Lung microvascular endothelial cell (primary cell): ENCODE measurements at regions not wholly inside any gene's neighbourhood (a gene's known extent, or its start where the extent isn't known, plus 50 kb on each side); places are given as distances from the start of the nearest gene placed in this dataset.
"Not testable (repeated sequence)": the region's sequence is repeated elsewhere in the genome, so short reads cannot be mapped to it uniquely, and the experiment has no call there.

Experiments used
- DNase-seq, 2 donors: peaks; one replicate each; pipeline versions ENCODE4 v3.0.0 to v3.0.0-alpha.2; 2010; ENCODE audit warnings: low read depth in 2 of 2

DNA sequence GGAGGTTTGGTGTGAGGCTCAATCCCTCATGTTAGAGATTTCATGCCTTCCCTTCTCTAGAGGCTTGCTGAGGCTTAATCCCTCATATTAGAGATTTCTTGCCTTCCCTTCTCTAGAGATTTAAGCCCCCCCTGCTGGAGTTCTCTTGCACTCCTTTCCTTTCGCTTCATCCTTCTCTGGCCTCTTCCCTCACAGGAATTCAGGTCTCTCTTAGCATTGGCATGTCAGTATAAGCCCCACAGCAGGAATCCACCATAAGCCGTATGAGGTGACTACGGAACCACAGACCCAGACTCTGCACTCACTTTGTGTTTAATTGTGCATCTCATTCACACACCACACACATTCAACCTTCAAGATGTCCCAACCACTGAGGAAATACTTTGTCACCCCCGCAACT lies 338.6 kb upstream of the POU1F1 start:
- no peak for DNase-seq

DNA sequence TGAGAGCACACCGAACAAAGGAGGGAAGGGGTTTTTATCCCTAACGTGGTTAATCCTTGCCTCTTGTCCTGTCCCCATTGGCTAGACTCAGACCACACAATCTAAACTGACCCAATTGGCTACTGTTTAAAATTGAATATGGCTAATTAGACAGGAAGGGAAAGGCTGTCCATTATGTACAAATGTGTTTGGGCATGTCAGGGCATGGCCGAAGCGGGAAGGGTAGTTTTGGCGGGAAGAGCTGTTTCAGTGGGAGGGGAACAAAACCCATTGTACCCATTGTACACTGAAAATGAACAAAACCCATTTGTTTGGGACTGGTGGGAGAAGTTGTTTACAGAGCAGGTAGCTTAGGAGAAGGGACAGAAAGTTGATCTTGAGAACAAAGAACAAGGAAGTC lies 330.9 kb upstream of the POU1F1 start:
- DNase-seq, result no peak

- peak; percentile 9 to 42 for DNase-seq
Observed at GRCh38 chr3:87595798-87596197, 319.4 kb upstream of the POU1F1 start.

GRCh38 chr3:87581240-87581639 lies 304.9 kb upstream of the POU1F1 start:
- DNase-seq, result no peak

GRCh38 chr3:87576752-87577151 lies 300.4 kb upstream of the POU1F1 start:
- DNase-seq, result no peak

DNA sequence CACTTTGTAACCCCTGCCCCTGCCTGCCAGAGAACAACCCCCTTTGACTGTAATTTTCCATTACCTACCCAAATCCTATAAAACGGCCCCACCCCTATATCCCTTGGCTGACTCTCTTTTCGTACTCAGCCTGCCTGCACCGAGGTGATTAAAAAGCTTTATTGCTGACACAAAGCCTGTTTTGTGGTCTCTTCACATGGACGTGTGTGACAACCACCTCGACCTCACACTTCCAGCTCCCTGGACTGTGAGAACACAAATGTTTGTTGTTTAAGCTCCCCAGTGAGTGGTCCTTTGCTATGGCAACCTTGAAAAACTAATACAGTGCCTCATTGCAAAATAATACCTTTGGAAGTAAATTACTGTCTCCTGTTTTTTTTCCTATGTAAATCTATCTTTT lies 299.2 kb upstream of the POU1F1 start:
- peak in 1 of 2 donors; percentile 5 for DNase-seq

DNA sequence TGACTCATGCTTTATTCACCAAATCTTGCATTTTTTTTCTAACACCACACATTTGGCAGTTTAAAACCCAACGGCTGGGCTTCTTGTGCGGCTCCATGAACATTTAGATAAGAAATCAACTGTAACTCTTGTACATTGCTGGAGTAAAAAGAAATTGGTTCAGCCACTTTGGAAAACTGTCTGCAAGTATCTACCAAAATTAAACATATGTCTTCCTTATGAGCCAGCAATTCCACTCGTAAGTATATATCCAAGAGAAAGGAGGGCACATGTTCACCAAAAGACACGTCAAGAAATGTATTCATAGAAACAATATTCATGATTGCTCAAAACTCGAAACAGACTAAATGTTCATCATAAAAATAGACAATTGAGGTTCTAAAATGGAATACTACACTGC lies 291.9 kb upstream of the POU1F1 start:
- DNase-seq, result no peak

DNA sequence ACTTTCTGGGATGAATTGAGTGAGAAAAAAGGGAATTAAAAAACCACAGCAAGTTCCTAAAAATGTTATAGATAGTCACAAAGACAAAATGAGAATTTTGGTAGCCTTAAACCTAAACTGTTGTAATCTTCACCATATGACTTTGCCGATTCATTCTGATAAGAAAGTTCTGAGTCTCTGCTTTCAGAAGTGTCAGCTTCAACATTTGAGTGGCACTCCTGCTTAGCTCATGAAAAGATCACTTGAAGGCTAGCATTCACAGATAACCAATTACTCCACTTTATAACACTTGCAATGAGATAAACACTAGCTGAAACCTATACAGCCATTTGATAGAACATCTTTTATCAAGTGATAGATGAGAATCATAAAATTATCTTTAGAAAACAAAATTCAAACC lies 288.1 kb upstream of the POU1F1 start:
- DNase-seq, result no peak

DNA sequence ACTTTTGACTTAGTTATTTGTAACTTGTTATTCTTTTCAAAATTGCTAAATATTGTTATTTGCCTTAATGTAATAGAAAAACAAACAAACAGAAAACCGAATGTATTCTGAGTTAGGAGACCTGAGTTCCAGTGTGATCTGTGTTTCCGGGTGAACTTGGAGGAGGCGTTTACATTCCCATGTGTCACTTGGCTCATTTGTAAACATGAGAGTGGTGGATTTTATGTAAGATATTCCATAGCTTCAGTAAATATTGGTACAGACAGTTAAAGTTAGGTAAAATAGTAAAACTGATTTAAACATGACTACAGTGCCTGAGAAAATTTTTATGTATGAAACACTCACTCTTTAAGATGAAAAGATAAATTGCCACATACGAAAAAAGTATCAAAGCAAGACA lies 287.3 kb upstream of the POU1F1 start:
- DNase-seq, result no peak

GRCh38 chr3:87558492-87558891 lies 282.1 kb upstream of the POU1F1 start:
- no peak for DNase-seq

DNA sequence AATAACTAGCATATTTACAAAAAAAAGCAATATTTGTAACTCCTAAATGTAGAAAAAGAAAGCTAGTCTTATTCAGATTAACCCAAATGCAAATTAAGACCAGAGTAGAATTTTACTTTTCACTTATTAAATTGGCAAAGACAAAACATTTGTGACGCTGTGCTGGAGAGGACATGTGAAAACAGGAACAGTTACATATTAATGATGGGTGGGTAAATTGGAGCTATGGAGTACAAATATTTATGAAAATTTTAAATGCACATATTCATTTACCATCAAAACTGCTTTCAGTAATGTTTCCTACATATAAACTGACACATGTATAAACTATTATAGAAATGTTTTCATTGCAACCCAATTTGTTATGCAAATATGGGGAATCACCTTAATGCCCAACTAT lies 278.9 kb upstream of the POU1F1 start:
- no peak for DNase-seq

GRCh38 chr3:87553058-87553457 lies 276.7 kb upstream of the POU1F1 start:
- DNase-seq, result no peak

- DNase-seq, result no peak
Observed at GRCh38 chr3:87550892-87551291, 274.5 kb upstream of the POU1F1 start.

DNA sequence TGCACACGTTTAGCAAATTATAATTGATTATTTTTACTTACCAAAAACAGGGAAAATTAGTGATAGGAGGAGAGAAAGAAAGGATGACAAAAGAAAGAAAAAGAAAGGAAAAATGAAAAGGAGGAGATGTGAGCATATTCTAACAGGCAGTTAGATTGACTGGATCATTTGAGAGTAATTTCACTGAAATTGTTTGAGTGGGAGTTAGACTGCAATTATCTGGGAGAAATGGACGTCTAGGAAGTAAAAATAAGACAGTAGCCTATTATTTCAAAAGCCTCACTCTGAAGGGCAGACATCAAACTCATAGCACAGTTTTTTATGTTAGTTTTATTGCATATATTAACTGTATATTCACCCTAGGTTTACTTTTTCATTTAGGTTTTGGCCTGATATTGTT lies 272.8 kb upstream of the POU1F1 start:
- DNase-seq, result no peak

- no peak for DNase-seq
Observed at GRCh38 chr3:87548271-87548670, 271.9 kb upstream of the POU1F1 start.

- no peak for DNase-seq
Observed at GRCh38 chr3:87546216-87546615, 269.8 kb upstream of the POU1F1 start.

DNA sequence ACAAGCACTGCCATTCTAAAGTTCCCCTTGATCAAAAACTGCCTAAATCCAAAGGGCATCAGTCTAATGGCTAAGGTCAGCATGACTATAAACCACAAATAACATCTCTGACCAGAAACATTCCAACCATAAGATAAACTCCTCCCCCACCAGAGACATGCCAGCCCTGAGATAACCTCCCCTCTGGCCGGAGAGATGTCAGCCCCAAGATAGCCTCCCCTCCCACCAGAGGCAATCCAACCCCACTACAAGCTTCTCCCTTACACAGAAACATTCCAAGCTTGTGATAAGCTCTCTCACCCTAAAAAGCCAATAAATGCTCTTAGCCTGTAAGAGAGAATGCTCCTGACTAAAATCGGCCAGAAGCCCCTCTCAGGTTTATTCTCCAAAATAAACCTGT lies 267.0 kb upstream of the POU1F1 start:
- not testable (repeated sequence) for DNase-seq

GRCh38 chr3:87541723-87542122 lies 265.3 kb upstream of the POU1F1 start:
- no peak for DNase-seq

DNA sequence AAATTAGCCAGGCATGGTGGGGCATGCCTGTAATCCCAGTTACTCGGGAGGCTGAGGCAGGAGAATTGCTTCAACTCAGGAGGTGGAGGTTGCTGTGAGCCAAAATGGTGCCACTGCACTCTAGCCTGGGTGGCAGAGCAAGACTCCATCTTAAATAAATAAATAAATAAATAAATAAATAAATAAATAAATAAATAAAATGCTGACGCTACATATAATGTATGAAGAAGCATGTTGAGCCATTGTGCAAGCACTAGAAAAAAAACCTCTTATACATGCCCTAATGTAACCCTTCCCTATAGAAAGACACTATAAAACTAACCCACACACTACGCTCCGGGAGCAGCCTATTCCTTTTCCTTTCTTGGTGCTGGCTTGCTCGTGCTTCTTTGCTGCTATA lies 262.3 kb upstream of the POU1F1 start:
- DNase-seq, result not testable (repeated sequence)

DNA sequence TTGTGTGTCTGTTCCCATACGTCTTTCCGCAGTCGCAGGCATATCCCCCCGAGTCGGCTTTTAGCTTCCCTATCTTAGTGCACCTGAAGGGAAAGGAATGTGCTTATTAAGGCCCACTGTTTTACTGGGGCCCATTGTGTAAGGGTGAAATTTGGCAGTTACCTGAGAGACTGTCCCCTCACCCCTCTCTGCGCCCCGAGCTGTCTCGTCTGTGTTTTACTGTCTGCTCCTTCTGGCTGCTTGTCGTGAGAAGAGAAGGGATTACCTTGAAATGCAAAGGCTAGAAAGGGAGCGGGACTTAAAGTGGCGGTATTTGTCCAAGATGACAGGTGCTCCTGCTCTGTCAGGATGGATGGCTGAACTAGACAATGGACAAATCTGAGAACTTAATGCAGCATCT lies 233.0 kb upstream of the POU1F1 start:
- DNase-seq, result no peak

DNA sequence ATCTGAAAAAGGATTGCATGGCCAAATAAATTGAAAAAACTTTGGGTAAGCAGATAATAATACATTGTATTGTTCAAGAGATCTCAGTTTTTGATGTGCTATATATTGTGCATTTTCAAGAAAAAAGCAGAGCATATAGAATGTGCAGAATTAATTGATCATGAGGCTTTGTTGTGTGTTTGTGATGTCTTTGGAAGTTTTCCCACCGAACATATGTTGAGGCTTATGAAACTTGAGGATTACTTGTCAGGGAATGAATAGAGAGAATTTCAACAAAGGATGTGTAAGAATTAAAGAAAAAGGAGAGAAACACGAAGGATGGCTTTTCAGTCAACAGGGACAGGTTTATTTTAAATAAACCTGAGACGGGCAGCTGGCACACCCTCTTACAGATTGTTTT lies 232.5 kb upstream of the POU1F1 start:
- no peak for DNase-seq

- DNase-seq, result no peak
Observed at GRCh38 chr3:87507753-87508152, 231.4 kb upstream of the POU1F1 start.

DNA sequence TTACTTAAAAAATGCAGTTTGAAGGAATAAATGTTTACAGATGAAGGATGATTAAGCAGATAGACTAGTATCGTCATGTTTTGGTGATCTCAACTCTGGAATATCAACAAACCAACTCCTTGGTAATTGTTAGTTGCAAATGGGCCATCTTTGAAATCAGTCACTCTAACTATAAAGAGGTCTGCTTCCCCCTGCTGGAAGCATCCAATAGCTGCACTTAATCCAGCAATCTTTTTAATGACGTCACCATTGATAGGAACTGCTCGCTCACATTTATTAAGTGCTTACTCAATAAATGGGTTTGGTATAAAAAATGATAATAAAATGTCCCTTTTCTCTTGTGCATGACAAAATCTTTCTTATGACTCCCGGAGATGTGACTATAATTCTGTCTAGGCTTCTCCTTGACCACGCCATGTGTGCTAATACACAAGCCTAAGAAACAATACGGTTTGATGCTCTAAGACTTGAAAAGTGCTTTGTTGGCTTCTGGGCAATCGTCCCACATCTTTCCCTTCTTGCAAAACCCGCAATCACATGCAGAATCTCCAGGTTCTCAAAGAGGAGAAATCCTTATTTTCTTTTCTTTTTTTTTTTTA lies 227.6 kb upstream of the POU1F1 start:
- DNase-seq, result peak; percentile 74 to 79

- DNase-seq, result no peak
Observed at GRCh38 chr3:87501076-87501475, 224.7 kb upstream of the POU1F1 start.
